GM04504 (cell line): ENCODE measurements at regions not wholly inside any gene's neighbourhood (a gene's known extent, or its start where the extent isn't known, plus 50 kb on each side); places are given as distances from the start of the nearest gene placed in this dataset.

ENCODE experiments used
- DNase-seq: peaks from one replicate; pipeline ENCODE4 v3.0.0-alpha.2; 2012; ENCODE audit warnings: low read depth

DNA sequence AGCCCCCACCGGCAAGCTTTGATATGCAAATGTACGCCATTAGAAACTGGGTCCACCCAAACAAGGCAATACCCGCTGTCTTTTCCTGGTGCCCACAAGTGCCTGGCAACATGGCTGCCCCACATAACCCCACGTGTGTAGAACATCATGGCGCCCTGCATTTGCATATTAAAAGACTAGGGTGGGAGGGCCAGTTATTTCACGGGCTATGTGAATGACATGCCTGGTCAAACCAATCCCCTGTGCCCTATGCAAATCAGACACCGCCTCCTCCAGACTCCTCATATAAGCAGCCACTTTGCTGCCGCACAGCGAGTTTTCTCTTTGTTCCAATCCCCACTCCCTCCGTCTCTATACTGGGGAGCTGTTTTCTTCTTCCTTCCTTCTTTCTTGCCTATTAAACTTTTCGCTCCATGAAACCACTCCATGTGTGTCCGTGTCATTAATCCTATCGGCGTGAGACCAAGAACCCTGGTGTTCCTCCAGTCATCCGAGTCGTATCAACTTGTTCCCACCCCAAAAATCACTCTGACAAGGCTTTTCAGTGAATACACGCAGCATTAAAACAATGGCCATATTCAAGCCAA is 112.6 kb upstream of the SORBS2 start:
- DNase-seq: no peak

- no peak for DNase-seq
Measured at GRCh38 chr4:185925910-185926360, 113.9 kb upstream of the SORBS2 start.

DNA sequence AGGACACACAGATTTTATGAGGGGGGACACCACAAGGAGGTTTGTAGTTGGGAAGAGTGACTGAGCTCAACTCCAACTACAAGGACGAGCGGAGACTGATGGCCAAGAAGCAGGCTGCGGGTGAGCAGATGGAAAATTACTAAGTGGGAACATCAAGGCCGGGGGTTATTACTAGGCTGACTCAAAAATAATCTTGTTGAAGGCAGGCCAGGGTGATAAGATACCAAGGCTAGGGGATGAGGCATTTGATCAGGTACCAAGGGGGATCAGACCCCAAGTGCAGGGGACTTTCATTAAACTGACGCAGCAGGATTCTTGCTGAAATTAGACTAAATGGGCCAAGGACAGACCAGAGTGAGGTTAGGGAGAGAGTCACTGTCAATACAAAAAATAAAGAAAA is 119.4 kb upstream of the SORBS2 start:
- no peak for DNase-seq

DNA sequence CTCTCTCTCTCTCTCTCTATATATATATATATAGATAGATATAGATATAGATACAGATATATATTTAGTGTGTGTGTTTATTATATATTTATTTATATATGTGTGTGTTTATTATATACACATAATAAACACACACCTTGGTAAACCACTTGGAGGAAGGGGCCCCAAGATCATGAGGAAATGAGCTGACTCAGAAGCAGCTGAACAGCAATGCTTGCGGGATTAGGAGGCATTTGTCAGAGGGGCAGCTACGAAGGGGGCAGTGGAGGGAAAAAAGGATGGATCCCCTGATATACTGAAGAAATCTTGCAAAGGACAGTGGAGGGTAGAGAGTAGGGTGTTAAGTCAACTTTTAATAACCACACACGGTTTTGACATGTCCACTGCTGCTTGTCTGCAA is 120.0 kb upstream of the SORBS2 start:
- DNase-seq: no peak

- DNase-seq: no peak
Measured at GRCh38 chr4:185932491-185932890, 120.5 kb upstream of the SORBS2 start.

GRCh38 chr4:185933078-185933581 is 121.1 kb upstream of the SORBS2 start:
- DNase-seq: peak; percentile 32

GRCh38 chr4:185936650-185937376 is 124.8 kb upstream of the SORBS2 start:
- no peak for DNase-seq

GRCh38 chr4:185938654-185939053 is 126.7 kb upstream of the SORBS2 start:
- no peak for DNase-seq

DNA sequence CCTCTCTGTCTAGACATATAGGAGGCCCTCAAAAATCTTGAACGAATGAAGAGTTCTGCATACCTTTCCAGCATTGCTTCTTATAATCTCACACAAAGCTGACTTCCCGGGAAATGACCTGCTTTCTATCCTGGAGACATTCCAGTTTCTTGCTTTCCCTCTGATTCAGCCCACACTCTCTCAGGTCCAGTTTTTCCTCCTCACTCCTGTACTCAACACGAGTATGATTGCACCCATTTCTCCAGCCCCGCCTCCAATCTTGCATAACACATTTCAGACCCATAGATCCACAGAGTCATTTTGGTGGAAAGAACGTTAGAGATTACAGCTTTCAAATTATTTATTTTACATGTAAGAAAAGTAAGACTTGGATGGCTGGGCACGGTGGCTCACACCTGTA is 127.5 kb upstream of the TLR3 start:
- DNase-seq: no peak

DNA sequence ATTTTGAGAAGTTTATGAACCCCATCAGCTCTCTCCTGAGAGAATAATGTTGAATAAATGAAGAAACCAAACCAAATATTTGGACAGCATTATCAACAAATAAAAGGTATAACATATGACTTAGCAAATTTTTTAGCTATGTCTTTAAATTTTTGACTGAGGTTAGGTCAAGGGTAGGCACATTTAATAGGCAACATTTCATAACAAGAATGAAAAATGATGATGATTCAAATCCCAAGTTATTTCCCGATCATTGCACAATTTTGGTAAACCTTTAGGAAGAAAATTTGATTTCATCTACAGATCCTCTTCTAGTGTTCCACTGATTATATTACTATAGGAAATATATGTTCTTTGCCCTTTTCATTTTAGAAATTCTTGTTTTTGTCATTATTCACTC is 123.7 kb upstream of the TLR3 start:
- no peak for DNase-seq

DNA sequence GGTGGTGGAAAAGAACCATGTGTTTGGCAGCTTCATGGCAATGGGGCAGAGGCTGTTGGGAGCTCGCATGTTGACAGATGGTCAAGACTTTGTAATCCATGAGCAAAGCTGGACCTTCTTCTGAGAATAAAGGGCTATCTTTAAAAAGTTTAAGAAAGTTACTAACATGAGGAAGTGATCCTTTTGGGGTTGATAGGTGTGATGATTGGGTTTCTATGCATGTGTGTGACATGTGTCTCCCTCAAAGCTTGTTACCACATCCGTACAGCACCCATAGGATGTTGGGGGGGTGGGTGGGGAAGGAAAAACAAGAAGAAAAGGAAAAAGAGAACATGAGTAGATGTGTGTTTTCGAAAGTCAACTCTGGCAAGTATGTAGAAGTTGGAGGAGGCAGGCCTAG is 123.0 kb upstream of the TLR3 start:
- no peak for DNase-seq

DNA sequence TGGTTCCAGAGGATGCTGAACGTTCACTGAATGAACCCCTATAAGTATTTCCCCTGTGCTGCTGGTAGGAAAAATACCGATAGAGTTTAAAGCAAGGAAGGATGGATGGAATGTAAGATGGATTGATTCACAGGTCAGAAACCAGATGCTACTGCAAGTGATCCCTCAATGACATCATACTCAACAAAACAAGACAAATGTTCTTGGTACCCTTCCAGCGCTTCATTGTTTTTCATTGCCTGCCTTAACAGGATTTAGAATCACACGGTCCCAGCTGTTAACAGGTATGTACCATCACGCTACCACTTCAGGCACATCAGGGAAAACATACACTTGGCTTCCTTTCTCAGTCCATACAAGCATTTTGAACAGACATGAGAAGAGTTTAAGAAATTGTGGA is 118.1 kb upstream of the TLR3 start:
- no peak for DNase-seq

- DNase-seq: no peak
Measured at GRCh38 chr4:185955151-185955770, 113.7 kb upstream of the TLR3 start.

DNA sequence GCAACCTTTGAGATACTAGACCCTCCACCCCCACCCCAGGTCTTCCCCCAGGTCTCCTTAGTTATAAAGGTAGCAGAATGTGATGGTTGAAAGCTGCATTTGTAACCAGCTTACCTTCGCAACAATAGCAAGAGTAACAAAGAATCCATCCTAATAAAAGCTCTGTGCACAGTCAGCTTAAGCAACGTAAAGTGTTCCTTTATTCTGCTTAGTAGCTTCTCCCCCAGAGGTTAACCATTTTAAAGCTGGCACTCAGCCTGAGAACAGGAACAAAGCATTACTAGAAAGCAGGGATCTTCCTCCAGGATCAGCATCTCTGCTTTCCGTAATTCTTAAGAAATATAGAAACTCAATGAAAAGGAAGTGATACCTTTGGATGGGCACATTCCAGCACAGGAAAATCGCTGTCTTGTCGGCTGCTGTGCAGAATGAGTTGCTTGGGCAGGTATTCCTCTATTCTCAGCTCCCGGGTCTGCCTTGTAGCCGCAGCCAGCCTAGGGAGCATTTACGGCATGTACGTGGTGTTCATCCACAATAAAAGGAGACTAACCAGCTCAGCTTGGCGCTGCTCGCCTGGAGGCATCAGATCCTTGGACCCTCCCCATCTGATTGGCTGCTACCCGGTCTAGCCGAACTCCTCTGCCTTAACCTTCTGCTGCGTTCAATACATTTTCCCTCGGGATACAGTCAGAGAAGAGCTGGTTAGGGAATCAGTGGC is 113.0 kb upstream of the TLR3 start:
- no peak for DNase-seq

DNA sequence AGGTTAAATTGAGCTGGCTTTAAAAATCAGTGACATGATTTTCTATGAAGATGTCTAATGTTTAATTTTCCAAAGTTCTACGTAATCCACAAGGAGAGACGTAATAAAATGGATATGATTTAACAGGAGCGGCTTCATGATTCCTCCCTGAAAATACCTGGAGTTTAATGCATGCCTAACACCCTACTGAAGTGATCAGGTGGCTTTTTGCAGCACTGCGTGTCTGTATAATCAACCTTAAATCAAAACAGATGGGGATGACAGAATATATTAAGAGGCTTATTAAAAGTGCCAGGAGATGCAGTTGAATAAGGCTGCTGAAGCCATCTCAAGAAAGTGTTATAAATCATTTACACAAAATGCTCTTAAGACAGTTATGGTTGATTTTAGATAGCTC is 112.4 kb upstream of the TLR3 start:
- no peak for DNase-seq

GRCh38 chr4:185958094-185958747 is 110.7 kb upstream of the TLR3 start:
- DNase-seq: no peak

- DNase-seq: no peak
Measured at GRCh38 chr4:185965426-185966384, 103.3 kb upstream of the TLR3 start.

DNA sequence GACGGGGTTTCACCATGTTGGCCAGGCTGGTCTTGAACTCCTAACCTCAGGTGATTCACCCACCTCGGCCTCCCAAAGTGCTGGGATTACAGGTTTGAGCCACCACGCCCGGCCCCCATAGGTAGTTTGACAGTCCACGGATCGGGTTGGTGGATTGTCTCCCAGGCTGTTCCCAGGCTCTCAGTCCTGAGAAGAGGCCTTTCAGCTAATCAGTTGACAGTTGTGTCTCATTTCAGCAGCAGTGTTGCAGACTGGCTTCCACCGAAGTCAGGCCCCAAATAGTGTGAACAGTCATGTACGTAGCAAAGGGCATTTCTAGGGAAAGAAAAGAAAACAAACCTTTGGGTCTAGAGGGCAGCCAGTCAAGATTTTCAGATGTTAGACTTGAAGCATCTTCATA is 102.4 kb upstream of the TLR3 start:
- no peak for DNase-seq

- DNase-seq: no peak
Measured at GRCh38 chr4:185966997-185967775, 101.8 kb upstream of the TLR3 start.

- DNase-seq: no peak
Measured at GRCh38 chr4:185969657-185970056, 99.3 kb upstream of the TLR3 start.
